Mucosa of stomach (tissue), 1 donor: ENCODE measurements at regions not wholly inside any gene's neighbourhood (a gene's known extent, or its start where the extent isn't known, plus 50 kb on each side); places are given as distances from the start of the nearest gene placed in this dataset.

Experiments used
- H3K27me3 ChIP-seq: one replicate; pipeline ENCODE4 v1.7.0; 2013; ENCODE audit warnings: mild to moderate bottlenecking, low read length; ENCODE audit not compliant: control insufficient read depth, insufficient read depth
- H3K36me3 ChIP-seq: one replicate; pipeline ENCODE4 v1.7.0; 2013; ENCODE audit warnings: low read length; ENCODE audit not compliant: control insufficient read depth, insufficient read depth
- H3K4me1 ChIP-seq: one replicate; pipeline ENCODE4 v1.7.0; 2013; ENCODE audit warnings: mild to moderate bottlenecking, low read length; ENCODE audit not compliant: control insufficient read depth, insufficient read depth
- H3K4me3 ChIP-seq: one replicate; pipeline ENCODE4 v1.7.0; 2013; ENCODE audit warnings: low read length
- H3K9ac ChIP-seq: one replicate; pipeline ENCODE4 v1.7.0; 2013; ENCODE audit warnings: mild to moderate bottlenecking, low read length, moderate library complexity
- H3K9me3 ChIP-seq: one replicate; pipeline ENCODE4 v1.7.0; 2013; ENCODE audit warnings: mild to moderate bottlenecking, low read length, moderate library complexity; ENCODE audit not compliant: control insufficient read depth
- donor health status: Pancreatic carcinoma.

GRCh38 chr14:62082779-62083178 is 320.6 kb downstream of the SNAPC1 start:
- peaks cover 5% of the 10 kb centered on the region for H3K9me3 ChIP-seq
- H3K4me3 ChIP-seq = no peak overlapping the region
- H3K4me1 ChIP-seq = no peaks in the 10 kb centered on the region
- H3K27me3 ChIP-seq = no peaks in the 10 kb centered on the region
- H3K9ac ChIP-seq = no peak overlapping the region
- no peaks in the 10 kb centered on the region for H3K36me3 ChIP-seq

GRCh38 chr14:62084020-62084419 is 321.8 kb downstream of the SNAPC1 start:
- H3K4me3 ChIP-seq = no peak overlapping the region
- no peak overlapping the region for H3K9ac ChIP-seq
- no peaks in the 10 kb centered on the region for H3K4me1 ChIP-seq
- no peaks in the 10 kb centered on the region for H3K36me3 ChIP-seq
- peaks cover 5% of the 10 kb centered on the region for H3K9me3 ChIP-seq
- H3K27me3 ChIP-seq = no peaks in the 10 kb centered on the region

GRCh38 chr14:62087191-62087590 is 325.0 kb downstream of the SNAPC1 start:
- Histone ChIP-seq H3K36me3 (no peaks in the 10 kb centered on the region), H3K27me3 (no peaks in the 10 kb centered on the region), H3K9me3 (peaks cover 5% of the 10 kb centered on the region), H3K4me3 (no peak overlapping the region), H3K9ac (no peak overlapping the region), H3K4me1 (no peaks in the 10 kb centered on the region)

GRCh38 chr14:62093736-62094135 is 331.5 kb downstream of the SNAPC1 start:
- no peak overlapping the region for H3K9ac ChIP-seq
- H3K4me3 ChIP-seq = no peak overlapping the region
- H3K9me3 ChIP-seq = no peaks in the 10 kb centered on the region
- no peaks in the 10 kb centered on the region for H3K27me3 ChIP-seq
- no peaks in the 10 kb centered on the region for H3K4me1 ChIP-seq
- H3K36me3 ChIP-seq = no peaks in the 10 kb centered on the region

- Histone ChIP-seq H3K36me3 (no peaks in the 10 kb centered on the region), H3K4me3 (no peak overlapping the region), H3K4me1 (no peaks in the 10 kb centered on the region), H3K9ac (no peak overlapping the region), H3K27me3 (no peaks in the 10 kb centered on the region), H3K9me3 (no peaks in the 10 kb centered on the region)
These were observed 334.9 kb downstream of the SNAPC1 start for GRCh38 chr14:62097072-62097471.

GRCh38 chr14:62097824-62098223 is 335.6 kb downstream of the SNAPC1 start:
- Histone ChIP-seq H3K9ac (no peak overlapping the region), H3K27me3 (no peaks in the 10 kb centered on the region), H3K9me3 (no peaks in the 10 kb centered on the region), H3K4me1 (no peaks in the 10 kb centered on the region), H3K36me3 (no peaks in the 10 kb centered on the region), H3K4me3 (no peak overlapping the region)

GRCh38 chr14:62098357-62098756 is 336.1 kb downstream of the SNAPC1 start:
- Histone ChIP-seq H3K9ac (no peak overlapping the region), H3K36me3 (no peaks in the 10 kb centered on the region), H3K9me3 (no peaks in the 10 kb centered on the region), H3K4me1 (no peaks in the 10 kb centered on the region), H3K4me3 (no peak overlapping the region), H3K27me3 (no peaks in the 10 kb centered on the region)

- Histone ChIP-seq H3K4me3 (no peak overlapping the region), H3K4me1 (no peaks in the 10 kb centered on the region), H3K27me3 (no peaks in the 10 kb centered on the region), H3K9me3 (no peaks in the 10 kb centered on the region), H3K9ac (no peak overlapping the region), H3K36me3 (no peaks in the 10 kb centered on the region)
These were observed 336.9 kb downstream of the SNAPC1 start for GRCh38 chr14:62099091-62099490.

GRCh38 chr14:62101189-62101588 is 339.0 kb downstream of the SNAPC1 start:
- no peaks in the 10 kb centered on the region for H3K4me1 ChIP-seq
- H3K27me3 ChIP-seq = no peaks in the 10 kb centered on the region
- no peaks in the 10 kb centered on the region for H3K9me3 ChIP-seq
- H3K4me3 ChIP-seq = no peak overlapping the region
- H3K36me3 ChIP-seq = no peaks in the 10 kb centered on the region
- H3K9ac ChIP-seq = no peak overlapping the region

- no peak overlapping the region for H3K4me3 ChIP-seq
- no peaks in the 10 kb centered on the region for H3K9me3 ChIP-seq
- H3K9ac ChIP-seq = no peak overlapping the region
- H3K4me1 ChIP-seq = no peaks in the 10 kb centered on the region
- H3K27me3 ChIP-seq = no peaks in the 10 kb centered on the region
- H3K36me3 ChIP-seq = no peaks in the 10 kb centered on the region
These were observed 339.6 kb downstream of the SNAPC1 start for GRCh38 chr14:62101673-62102348.

GRCh38 chr14:62102349-62102725 is 340.1 kb downstream of the SNAPC1 start:
- Histone ChIP-seq H3K9me3 (no peaks in the 10 kb centered on the region), H3K27me3 (no peaks in the 10 kb centered on the region), H3K36me3 (no peaks in the 10 kb centered on the region), H3K4me3 (no peak overlapping the region), H3K9ac (no peak overlapping the region), H3K4me1 (no peaks in the 10 kb centered on the region)

GRCh38 chr14:62103464-62103863 is 341.2 kb downstream of the SNAPC1 start:
- Histone ChIP-seq H3K9ac (no peak overlapping the region), H3K36me3 (no peaks in the 10 kb centered on the region), H3K4me1 (no peaks in the 10 kb centered on the region), H3K4me3 (no peak overlapping the region), H3K27me3 (no peaks in the 10 kb centered on the region), H3K9me3 (no peaks in the 10 kb centered on the region)

- Histone ChIP-seq H3K27me3 (peaks cover 3% of the 10 kb centered on the region), H3K9ac (no peak overlapping the region), H3K4me1 (no peaks in the 10 kb centered on the region), H3K9me3 (no peaks in the 10 kb centered on the region), H3K36me3 (no peaks in the 10 kb centered on the region), H3K4me3 (no peak overlapping the region)
These were observed 348.7 kb downstream of the SNAPC1 start for GRCh38 chr14:62110941-62111340.
